ENCODE measurements at regions not wholly inside any gene's neighbourhood (a gene's known extent, or its start where the extent isn't known, plus 50 kb on each side); places are given as distances from the start of the nearest gene placed in this dataset.
A peak's percentile ranks its signal among the peaks of the same experiment; 100 is the strongest.

- TF ChIP-seq CTCF (conservative IDR thresholded peaks at IDR 0.05; ENCODE audit: low read length): no peak
- DNase-seq (ENCODE audit: low read depth): peak; percentile 85
- peak overlapping the region; percentile 5; the same call in 1 of the 2 replicates for H3K4me3 ChIP-seq (ENCODE audit: low read length)
Observed at GRCh38 chr9:108551030-108551841, 304.6 kb downstream of the ACTL7B start.

GRCh38 chr9:108550106-108550505 is 305.7 kb downstream of the ACTL7B start:
- peak; percentile 73 for DNase-seq (ENCODE audit: low read depth)
- TF ChIP-seq CTCF (conservative IDR thresholded peaks at IDR 0.05; ENCODE audit: low read length): no peak

GRCh38 chr9:108549184-108549583 is 306.6 kb downstream of the ACTL7B start:
- no peak for DNase-seq (ENCODE audit: low read depth)
- no peak overlapping the region for H3K4me3 ChIP-seq (ENCODE audit: low read length)
- TF ChIP-seq CTCF (conservative IDR thresholded peaks at IDR 0.05; ENCODE audit: low read length): no peak

More at GRCh38 chr9:108550106-108550505, 305.7 kb downstream of the ACTL7B start:
- no peak overlapping the region for H3K4me3 ChIP-seq (ENCODE audit: low read length)

- H3K4me3 ChIP-seq (ENCODE audit: low read length): no peak overlapping the region
- TF ChIP-seq CTCF (conservative IDR thresholded peaks at IDR 0.05; ENCODE audit: low read length): no peak
- no peak for DNase-seq (ENCODE audit: low read depth)
Observed at GRCh38 chr9:108547411-108548135, 308.2 kb downstream of the ACTL7B start.

- no peak overlapping the region for H3K4me3 ChIP-seq (ENCODE audit: low read length)
- no peak for DNase-seq (ENCODE audit: low read depth)
- no peak for TF ChIP-seq CTCF (conservative IDR thresholded peaks at IDR 0.05; ENCODE audit: low read length)
Observed at GRCh38 chr9:108546215-108546614, 309.6 kb downstream of the ACTL7B start.

GRCh38 chr9:108545436-108545835 is 310.4 kb downstream of the ACTL7B start:
- DNase-seq (ENCODE audit: low read depth): no peak
- no peak overlapping the region for H3K4me3 ChIP-seq (ENCODE audit: low read length)
- TF ChIP-seq CTCF (conservative IDR thresholded peaks at IDR 0.05; ENCODE audit: low read length): no peak

All from AG10803 (cell line).